ENCODE measurements at regions not wholly inside any gene's neighbourhood (a gene's known extent, or its start where the extent isn't known, plus 50 kb on each side); places are given as distances from the start of the nearest gene placed in this dataset.
"Not testable (repeated sequence)": the region's sequence is repeated elsewhere in the genome, so short reads cannot be mapped to it uniquely, and the experiment has no call there.

DNA sequence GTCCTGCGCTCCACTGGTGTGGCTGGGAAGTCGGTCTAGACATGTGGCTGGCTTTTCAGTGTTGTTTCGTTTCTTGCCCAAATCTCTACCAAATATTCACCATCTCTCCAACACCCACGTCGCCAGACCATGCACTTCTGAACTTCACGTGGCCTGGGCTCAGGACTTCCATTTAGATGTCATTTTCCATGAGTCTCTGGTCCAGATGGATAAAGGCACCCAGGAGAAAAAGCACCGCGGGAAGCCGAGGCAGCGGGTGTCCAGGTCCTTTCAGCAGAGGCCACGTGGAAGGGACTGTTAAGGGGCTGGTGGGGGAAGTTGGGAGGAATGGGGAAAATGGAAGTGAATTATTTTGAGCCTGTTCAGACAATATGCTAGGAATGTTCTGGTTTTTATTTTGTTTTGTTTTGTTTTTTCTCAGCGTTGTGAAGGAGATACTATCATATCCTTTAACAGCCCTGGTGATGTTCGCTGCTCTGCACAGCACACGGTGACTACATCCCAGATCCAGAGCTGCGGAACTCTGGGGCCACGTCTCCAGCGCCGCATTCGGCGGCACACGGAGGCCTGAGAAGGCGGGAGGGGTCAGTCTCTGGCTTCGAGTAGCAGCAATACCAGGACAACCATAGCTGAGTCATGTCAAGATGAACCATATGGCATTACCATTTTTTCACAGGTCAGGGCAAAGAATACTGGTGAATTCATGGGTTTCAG, 230.3 kb downstream of the THBS2 start:
- FAIRE-seq (no peak), DNase-seq (ENCODE audit: extremely low spot score, insufficient read length, low read depth) (no peak)

DNA sequence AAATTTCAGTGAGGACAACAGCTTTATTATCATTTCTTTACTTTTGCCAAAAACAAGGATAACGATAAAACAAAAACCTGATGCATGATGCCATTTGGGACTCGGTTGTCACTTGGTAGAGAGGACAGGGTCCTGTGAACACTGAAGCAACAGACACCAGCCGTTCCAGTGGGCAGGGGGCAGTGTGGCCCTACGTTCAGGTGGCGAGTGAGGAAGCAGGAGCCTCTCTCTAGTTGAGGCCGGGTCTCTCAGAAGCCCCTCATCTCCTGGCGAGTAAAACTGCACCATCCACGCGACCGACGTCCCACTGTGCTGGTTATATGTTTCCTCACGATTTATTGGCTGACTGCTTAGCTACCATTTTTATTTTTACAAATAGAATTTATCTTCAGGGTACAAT, 231.6 kb downstream of the THBS2 start:
- FAIRE-seq (no peak), DNase-seq (ENCODE audit: extremely low spot score, insufficient read length, low read depth) (no peak)

DNA sequence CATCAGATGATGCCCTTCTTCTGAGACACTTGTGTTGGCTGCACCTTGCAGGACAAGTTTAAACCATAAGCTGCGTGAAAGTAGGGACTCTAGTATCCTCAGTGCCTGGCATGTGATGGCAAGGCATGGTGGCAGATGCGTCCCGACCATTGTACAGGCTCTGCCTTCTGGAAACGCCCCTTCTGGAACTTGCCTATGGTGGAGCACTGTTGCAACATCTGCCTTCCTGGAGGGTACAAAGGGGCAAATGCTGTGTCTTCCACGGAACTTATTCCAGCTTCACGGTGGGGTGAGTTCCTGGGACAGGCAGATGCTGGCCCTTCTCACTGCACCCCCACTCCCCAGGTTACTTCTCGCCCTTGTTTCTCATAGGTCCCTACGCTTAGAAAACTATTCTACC, 232.8 kb downstream of the THBS2 start:
- FAIRE-seq (no peak), DNase-seq (ENCODE audit: extremely low spot score, insufficient read length, low read depth) (no peak)

DNA sequence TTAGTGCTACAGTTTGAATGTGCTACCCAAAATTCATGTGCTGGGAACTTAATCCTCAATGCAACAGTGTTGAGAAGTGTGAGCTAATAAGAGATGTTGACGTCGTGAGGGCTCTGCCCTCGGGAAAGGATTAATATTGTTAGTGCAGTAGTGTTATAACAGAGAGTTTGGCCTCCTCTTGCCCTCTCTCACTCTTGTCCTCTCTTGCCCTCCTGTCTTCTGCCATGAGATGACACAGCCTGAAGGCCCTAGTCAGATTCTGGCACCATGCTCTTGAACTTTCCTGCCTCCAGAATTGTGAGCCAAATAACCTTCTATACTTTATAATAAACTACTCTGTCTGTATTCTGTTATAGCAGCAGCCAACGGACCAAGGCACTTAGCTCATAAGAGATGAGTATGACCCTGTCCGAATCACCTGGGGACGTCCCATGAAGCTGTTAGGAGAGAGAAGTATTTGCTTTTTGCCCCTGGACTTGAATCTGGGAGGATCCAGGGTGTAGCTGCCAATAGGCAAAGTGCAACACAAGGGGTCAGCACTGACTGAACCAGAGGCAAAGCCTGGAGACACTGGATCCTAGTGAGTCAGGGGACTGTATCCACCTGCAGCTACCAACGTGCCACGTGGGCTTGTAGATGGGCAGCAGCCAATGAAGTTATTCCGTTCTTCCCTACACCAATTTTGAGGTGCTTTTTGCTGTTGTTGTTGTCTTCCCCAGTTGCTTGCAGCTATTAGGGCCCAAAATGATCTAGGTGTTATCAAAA, 233.7 kb downstream of the THBS2 start:
- no peak for DNase-seq (ENCODE audit: extremely low spot score, insufficient read length, low read depth)

DNA sequence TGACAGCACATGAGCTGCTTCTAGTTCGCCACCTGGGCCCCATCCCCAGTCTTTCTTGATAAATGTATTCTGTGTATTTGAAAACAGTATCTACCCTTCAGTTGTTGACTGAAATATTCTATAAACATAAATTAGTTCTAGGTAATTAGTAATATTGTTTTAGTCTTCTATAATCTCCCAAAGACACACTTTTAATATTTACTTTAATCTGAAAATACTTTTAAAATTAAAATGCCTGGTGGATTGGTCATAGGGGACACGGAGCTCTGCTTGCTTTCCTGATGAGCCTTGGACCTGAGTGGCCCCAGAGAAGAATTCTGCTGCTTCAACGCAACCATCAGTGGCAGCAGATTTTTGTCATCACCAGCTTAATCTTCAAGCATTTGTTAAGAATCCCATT, 234.5 kb downstream of the THBS2 start:
- FAIRE-seq (no peak), DNase-seq (ENCODE audit: extremely low spot score, insufficient read length, low read depth) (no peak)

More for the DNA sequence above, 233.7 kb downstream of the THBS2 start:
- no peak for FAIRE-seq

DNA sequence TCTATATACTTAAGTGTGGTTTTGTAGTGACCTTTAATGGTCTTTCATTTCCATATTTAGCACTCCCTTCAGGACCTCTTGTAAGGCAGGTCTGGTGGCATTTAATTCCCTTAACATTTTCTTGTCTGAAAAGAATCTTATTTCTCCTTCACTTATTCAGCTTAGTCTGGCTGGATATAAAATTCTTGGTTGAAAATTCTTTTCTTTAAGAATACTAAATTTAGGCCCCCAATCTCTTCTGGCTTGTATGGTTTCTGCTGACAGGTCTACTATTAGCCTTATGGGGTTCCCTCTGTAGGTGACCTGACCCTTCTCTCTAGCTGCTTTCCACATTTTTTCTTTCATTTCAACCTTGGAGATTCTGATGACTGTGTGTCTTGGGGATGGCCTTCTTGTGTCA, 236.9 kb downstream of the THBS2 start:
- DNase-seq (ENCODE audit: extremely low spot score, insufficient read length, low read depth) (no peak), FAIRE-seq (no peak)

DNA sequence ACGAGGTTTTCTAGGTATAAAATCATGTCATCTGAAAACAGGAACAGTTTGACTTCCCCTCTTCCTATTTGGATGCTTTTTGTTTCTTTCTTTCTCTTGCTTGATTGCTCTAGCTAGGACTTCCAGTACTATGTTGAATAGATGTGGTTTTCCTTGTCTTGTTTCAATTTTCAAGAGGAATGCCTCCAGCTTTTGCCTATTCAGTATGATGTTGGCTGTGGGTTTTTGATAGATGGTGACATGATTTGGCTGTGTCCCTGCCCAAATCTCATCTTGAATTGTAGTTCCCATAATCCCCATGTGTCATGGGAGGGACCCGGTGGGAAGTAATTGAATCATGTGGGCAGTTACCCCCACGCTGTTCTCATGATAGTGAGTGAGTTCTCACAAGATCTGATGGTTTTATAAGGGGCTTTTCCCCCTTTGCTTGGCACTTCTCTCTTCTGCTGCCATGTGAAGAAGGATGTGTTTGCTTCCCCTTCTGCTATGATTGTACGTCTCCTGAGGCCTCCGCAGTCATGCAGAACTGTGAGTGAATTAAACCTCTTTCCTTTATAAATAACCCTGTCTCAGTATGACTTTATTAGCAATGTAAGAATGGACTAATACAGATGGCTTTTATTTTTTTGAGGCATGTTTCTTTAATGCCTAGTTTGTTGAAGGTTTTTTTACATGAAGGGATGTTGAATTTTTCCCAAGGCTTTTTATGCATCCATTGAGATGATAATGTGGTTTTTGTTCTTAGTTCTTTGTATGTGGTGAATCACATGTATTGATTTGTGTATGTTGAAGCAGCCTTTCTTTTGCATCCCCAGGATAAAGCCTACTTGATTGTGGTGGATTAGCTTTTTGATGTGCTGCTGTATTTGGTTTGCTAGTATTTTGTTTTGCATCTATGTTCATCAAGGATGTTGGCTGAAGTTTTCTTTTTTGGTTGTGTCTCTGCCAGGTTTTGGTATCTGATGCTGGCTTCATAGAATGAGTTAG, 239.1 kb downstream of the THBS2 start:
- FAIRE-seq (no peak), DNase-seq (ENCODE audit: extremely low spot score, insufficient read length, low read depth) (no peak)

DNA sequence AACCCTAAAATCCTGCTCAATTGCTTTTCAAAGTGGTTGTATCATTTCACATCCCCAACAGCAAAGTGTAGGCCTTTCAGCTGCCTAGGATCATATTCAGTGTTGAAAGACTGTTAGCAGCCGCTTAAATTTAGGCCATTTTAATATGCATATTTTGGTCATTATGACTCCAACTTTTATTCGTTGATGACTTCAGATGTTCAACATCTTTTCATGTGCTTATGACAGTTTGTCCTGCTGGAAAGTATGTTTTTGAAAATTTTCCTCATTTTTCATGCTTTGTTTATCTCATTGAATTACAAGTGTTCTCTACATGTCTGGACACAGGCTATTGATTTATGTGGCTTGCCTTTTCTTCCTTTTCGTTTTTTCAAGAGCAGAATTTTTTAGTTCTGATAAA, 244.0 kb downstream of the THBS2 start:
- DNase-seq (ENCODE audit: extremely low spot score, insufficient read length, low read depth) (no peak), FAIRE-seq (no peak)

DNA sequence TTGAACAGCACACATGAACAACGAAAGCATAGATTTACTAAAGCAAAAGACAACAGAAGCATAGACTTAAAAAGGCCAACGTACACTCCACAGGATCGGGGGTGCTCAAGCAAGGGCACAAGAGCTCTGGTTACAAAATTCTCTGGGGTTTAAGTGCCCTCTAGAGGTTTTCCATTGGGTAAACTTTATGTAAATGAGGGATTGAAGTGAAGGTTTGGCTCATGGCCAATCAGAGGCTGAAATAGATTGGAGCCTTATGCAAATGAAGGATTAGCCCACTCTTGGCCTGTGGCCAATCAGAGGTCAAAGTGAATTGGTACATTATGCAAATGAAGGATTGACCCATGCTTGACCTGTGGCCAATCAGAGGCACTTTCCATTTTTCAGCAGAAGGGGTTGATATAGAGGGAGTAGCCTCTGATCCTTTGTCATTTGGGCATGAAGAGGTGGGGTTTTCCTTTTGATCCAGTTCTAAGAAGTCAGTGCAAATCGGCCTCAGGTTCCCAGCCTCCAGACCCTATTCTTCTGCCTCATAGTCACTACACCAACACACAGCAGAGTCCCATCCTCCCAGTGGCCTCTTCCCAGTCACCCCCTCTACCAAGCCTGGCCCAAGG, 244.9 kb downstream of the THBS2 start:
- FAIRE-seq (no peak), DNase-seq (ENCODE audit: extremely low spot score, insufficient read length, low read depth) (no peak)

DNA sequence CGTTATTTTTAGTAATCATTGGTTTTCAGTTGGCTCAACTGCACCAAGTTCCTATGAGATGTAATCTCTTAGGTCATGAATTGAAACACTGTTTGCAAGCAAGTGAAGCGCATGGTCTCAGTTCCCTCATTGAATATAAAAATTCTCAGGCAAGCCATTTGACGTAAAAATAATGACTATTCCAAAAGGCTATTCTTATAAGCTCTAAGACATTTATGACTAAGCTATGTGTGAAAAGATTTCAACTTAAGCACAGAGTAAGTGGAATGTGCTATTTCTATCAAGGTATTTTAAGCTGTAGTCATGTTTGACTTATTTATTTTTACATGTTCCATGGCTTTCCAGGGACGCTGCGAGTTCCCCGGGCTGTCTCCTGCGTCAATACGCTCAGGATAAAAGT, 248.5 kb downstream of the THBS2 start:
- FAIRE-seq = no peak
- DNase-seq (ENCODE audit: extremely low spot score, insufficient read length, low read depth) = no peak

DNA sequence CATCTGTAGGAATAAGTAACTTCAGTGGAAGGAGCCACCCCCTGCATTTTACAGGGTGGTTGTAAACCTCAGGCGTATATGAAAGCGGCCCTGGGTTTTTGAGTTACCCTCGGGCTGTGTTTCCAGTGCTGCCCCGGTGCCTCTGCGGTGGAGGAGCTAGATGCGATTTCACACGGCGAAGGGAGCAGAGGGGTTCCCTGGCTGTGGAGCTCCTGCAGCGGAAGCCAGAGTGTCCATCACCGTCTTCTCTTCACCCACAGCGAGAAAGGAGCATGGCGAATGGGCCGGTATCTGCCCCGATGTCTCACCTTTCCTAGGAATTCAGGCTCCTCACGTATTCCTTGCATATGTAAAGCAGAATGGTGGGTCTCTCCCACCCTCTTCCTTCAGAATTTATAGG, 253.6 kb downstream of the THBS2 start:
- no peak for FAIRE-seq
- DNase-seq (ENCODE audit: extremely low spot score, insufficient read length, low read depth) = no peak

DNA sequence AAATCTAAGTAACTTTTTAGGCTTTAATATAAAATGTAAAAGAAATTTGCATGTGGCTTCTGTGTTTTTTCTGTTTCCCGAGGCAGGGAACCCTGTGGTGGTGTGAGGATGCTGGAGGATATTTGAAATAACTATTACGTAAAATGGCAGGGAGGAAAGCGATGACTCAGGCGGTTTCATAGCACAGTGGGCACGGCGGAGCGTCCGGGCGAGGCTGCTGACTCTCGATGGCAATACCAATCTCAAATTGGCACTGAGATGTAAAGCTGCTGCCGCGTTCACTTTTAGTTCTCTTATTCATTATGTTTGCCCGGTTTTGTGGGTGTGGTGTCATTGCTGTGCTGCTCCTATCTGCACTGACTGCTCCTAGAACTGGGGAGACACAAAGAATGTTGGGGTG, 254.3 kb downstream of the THBS2 start:
- DNase-seq (ENCODE audit: extremely low spot score, insufficient read length, low read depth) (no peak), FAIRE-seq (no peak)

DNA sequence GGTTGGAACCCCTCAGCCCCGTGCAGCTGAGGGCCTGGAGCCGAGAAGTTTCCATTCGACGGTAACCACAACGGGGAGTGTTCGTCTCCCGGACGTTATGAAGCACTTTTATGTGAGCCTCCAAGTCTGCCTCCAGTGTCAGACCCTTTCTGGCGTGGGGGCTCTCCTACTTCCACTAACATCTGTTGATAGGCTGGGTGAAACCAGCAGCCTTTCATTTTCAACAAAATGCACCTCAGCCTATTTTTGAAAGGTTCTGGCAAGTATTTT, 257.4 kb downstream of the THBS2 start:
- FAIRE-seq (no peak), DNase-seq (ENCODE audit: extremely low spot score, insufficient read length, low read depth) (no peak)

DNA sequence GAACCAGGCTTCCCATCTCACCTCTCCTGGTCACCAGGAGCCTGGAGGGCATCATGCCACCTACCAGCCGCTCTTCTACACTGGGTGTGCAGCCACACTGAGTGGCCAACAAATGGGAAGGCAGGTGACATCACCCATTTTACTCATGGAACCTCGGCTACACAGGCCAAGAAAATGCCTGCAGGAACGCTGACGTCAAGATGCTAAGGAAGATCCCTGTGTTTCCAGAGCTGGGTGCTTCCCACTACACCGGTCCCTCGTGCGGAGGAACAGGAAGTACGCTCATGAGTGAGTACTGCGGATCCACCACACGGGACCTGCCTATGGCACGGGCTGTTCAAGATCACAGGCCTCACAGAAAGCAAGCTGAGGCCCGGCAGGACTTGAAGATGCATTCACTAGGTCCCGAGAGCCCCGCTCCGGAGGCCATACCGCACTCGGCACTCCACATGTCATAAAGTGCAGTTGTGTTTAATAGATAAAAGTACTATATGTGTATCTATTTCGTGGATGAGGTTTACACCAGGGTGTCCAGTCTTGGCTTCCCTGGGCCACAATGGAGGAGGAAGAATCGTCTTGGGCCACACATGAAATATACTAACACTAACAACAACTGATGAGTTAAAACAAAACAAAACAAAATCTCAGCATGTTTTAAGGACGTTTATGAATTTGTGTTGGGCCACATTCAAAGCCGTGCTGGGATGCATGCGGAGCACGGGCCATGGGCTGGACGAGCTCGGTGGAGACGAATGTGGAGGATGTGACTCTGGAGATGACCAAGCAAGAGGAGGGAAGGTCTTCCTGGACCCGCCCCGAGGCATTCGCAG, 257.9 kb downstream of the THBS2 start:
- no peak for DNase-seq (ENCODE audit: extremely low spot score, insufficient read length, low read depth)
- no peak for FAIRE-seq

DNA sequence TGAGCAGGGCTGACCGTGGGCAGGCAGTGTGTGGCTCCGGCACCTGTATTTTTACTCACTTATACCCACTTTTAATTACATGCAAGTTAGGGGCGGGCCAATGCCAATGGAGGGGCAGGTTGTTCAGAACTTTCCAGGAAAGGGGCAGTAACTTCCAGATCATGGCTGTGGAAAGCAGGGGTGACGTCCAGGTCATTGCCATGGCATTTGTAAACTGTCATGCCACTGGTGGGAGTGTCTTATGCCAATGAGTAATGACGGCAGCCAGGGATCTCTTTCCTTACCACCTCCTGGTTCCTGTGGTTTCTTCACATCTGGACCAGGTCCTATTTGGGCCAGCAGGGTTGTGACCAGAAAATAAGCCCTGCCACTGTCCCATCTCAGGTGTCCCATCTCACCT, 258.7 kb downstream of the THBS2 start:
- DNase-seq (ENCODE audit: extremely low spot score, insufficient read length, low read depth) (no peak), FAIRE-seq (no peak)

DNA sequence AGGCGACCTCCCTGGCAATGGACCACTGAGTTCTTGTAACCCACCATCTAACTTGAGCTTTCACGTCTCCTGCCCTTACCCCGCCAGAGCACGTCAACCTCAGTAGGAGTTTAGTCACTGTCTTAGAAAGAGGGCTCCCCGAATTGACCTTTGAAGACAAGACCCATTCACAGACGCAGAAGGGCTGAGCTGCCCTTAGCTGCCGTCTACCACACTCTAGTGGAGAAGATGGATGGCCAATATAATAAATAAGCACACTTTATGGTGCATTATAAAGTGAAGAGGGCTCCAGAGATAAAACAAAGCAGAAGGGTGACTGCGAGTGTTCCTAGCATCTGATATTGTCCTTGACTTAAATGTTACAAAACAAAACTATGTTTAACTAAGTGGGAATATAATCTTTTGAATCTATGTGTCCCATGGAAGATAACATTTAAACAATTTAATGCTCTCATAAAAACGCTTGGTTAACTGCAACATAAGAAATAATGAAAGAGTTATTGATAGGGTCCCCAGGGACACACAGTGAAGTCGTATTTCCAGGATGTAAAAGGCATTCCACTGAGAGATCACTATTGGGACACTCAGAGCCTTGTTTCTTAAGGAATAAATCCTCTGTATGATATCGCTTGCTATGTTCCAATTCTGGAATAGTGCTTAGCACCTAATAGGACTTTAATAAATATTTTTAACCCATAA, 261.1 kb downstream of the THBS2 start:
- DNase-seq (ENCODE audit: extremely low spot score, insufficient read length, low read depth) (no peak), FAIRE-seq (no peak)

DNA sequence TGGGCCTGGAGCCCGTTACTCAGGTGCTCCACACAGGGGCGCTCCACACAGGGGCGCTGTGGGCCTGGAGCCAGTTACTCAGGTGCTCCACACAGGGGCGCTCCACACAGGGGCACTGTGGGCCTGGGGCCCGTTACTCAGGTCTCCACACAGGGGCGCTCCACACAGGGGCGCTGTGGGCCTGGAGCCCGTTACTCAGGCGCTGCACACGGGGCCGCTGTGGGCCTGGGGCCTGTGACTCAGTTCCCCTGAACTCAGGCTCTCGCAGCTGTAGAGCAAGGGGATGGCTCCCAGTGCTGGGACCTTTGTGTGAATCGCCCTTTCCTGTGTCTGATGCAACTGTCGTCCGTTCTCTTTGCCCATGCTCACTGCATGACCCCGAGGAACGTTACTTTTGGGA, 262.0 kb downstream of the THBS2 start:
- DNase-seq (ENCODE audit: extremely low spot score, insufficient read length, low read depth); FAIRE-seq: not testable (repeated sequence)

DNA sequence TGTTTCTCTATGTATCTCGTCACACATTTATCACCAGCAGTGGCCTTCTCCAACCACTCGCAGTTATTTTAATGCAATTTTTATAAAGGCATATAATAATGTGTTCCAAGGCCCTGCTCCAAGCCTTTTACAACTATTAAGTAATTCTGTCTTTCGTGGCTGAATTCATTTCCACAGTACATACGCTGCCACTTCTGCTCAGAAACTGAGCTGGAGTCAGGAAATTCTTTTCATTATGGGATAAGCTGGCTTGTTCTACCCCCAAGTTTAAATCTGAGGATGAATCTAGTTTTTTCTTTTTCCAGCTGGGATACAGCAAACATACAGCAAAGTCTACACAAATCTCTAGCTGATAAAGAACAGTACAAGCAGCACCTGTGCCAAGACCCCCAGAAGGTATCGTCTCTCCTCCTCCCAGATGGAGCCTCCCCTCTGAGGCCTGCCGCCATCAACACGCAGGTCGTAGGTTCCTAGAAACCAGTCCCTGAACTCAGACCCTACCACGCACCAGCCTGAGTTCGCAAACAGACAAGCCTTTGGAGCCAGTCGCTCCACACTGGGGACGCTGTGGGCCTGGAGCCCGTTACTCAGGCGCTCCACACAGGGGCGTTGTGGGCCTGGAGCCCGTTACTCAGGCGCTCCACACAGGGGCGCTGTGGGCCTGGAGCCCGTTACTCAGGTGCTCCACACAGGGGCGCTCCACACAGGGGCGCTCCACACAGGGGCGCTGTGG, 263.5 kb downstream of the THBS2 start:
- no peak for FAIRE-seq
- DNase-seq (ENCODE audit: extremely low spot score, insufficient read length, low read depth) = no peak
